HEK293 (cell line): ENCODE measurements at regions not wholly inside any gene's neighbourhood (a gene's known extent, or its start where the extent isn't known, plus 50 kb on each side); places are given as distances from the start of the nearest gene placed in this dataset.
"Not testable (repeated sequence)": the region's sequence is repeated elsewhere in the genome, so short reads cannot be mapped to it uniquely, and the experiment has no call there.

Source experiments
- CTCF ChIA-PET: fragments of 350-600 bp; formaldehyde crosslinking; extraction: SDS; loops from one replicate; lab custom pipeline; 2021; ENCODE audit warnings: antibody characterized with exemption; lab: Yijun Ruan, JAX
- POLR2A ChIA-PET: fragments of 300-600 bp; formaldehyde crosslinking; extraction: SDS; loops from one replicate; lab custom pipeline; 2020; ENCODE audit warnings: antibody characterized with exemption, inconsistent platforms; lab: Yijun Ruan, JAX
- H3K27ac ChIP-seq: fragments of 200-500 bp; sonication (Bioruptor generic); 2 replicates; pipeline ENCODE4 v1.5.1; 2014; ENCODE audit warnings: low read depth, low read length, control low read depth, inconsistent platforms; ENCODE audit errors: extremely low read depth
- H3K36me3 ChIP-seq, 2 experiments: fragments of 200-500 bp in 1 of 2; sonication (Bioruptor generic) in 1 of 2; 1 replicate in 1 of 2; 2 replicates in 1 of 2; pipeline ENCODE4 v1.5.1; 2014 to 2017; ENCODE audit warnings: inconsistent platforms in 2 of 2, low read length in 2 of 2; ENCODE audit not compliant: control insufficient read depth in 2 of 2, insufficient read depth in 1 of 2
- H3K4me1 ChIP-seq: fragments of 200-500 bp; sonication (Bioruptor generic); 2 replicates; pipeline ENCODE4 v1.5.1; 2014; ENCODE audit warnings: mild to moderate bottlenecking, low read length, inconsistent platforms; ENCODE audit not compliant: control insufficient read depth, insufficient read depth
- H3K4me3 ChIP-seq: 2 replicates; pipeline ENCODE4 v1.5.1; 2011; ENCODE audit warnings: low read depth, mild to moderate bottlenecking, control low read depth, low read length, moderate library complexity
- H3K9me3 ChIP-seq: fragments of 200-500 bp; sonication (Bioruptor generic); 2 replicates; pipeline ENCODE4 v1.5.1; 2014; ENCODE audit warnings: low read depth, low read length, inconsistent platforms; ENCODE audit not compliant: control insufficient read depth, insufficient read depth
- MYNN ChIP-seq: fragments of 450-650 bp; formaldehyde crosslinking; IDR thresholded peaks from 2 replicates; pipeline ENCODE4 v1.5.1; 2016; ENCODE audit warnings: missing biosample characterization, missing genetic modification characterization, borderline replicate concordance
- PBX3 ChIP-seq: sonication (generic); formaldehyde crosslinking; IDR thresholded peaks from 2 replicates; pipeline ENCODE4 v1.8.1; 2022; ENCODE audit warnings: mild to moderate bottlenecking, moderate library complexity, missing genetic modification reagents
- REST ChIP-seq: fragments of 450-650 bp; formaldehyde crosslinking; IDR thresholded peaks from 2 replicates; pipeline ENCODE4 v1.5.1; 2016; ENCODE audit warnings: missing biosample characterization, missing genetic modification characterization
- SP2 ChIP-seq: fragments of 450-650 bp; formaldehyde crosslinking; IDR thresholded peaks from 2 replicates; pipeline ENCODE4 v1.5.1; 2016; ENCODE audit warnings: missing biosample characterization, missing genetic modification characterization
- SP7 ChIP-seq: fragments of 450-650 bp; formaldehyde crosslinking; IDR thresholded peaks from 2 replicates; pipeline ENCODE4 v1.5.1; 2016; ENCODE audit warnings: missing biosample characterization, missing genetic modification characterization
- YY1 ChIP-seq: fragments of 450-650 bp; formaldehyde crosslinking; IDR thresholded peaks from 2 replicates; pipeline ENCODE4 v1.5.1; 2018; ENCODE audit warnings: missing biosample characterization, missing genetic modification characterization
- ZBTB1 ChIP-seq: fragments of 450-650 bp; formaldehyde crosslinking; IDR thresholded peaks from 2 replicates; pipeline ENCODE4 v1.5.1; 2016; ENCODE audit warnings: missing biosample characterization, missing genetic modification characterization
- ZNF132 ChIP-seq: fragments of 450-650 bp; formaldehyde crosslinking; IDR thresholded peaks from 2 replicates; pipeline ENCODE4 v1.5.1; 2017; ENCODE audit warnings: missing biosample characterization, missing genetic modification characterization, borderline replicate concordance
- ZNF146 ChIP-seq: fragments of 450-650 bp; formaldehyde crosslinking; IDR thresholded peaks from 2 replicates; pipeline ENCODE4 v1.5.1; 2016; ENCODE audit warnings: missing biosample characterization, missing genetic modification characterization
- ZNF175 ChIP-seq: fragments of 450-650 bp; formaldehyde crosslinking; IDR thresholded peaks from 2 replicates; pipeline ENCODE4 v1.5.1; 2016; ENCODE audit warnings: missing biosample characterization, missing genetic modification characterization
- ZNF184 ChIP-seq: fragments of 450-650 bp; IDR thresholded peaks from 2 replicates; pipeline ENCODE4 v1.5.1; 2018; ENCODE audit warnings: missing biosample characterization, mild to moderate bottlenecking, missing genetic modification characterization
- ZNF2 ChIP-seq: fragments of 450-650 bp; formaldehyde crosslinking; IDR thresholded peaks from 2 replicates; pipeline ENCODE4 v1.5.1; 2016; ENCODE audit warnings: missing biosample characterization, missing genetic modification characterization
- ZNF202 ChIP-seq: fragments of 450-650 bp; formaldehyde crosslinking; IDR thresholded peaks from 2 replicates; pipeline ENCODE4 v1.5.1; 2016; ENCODE audit warnings: missing biosample characterization, missing genetic modification characterization, borderline replicate concordance
- ZNF335 ChIP-seq: fragments of 450-650 bp; formaldehyde crosslinking; conservative IDR thresholded peaks from 2 replicates; pipeline ENCODE4 v1.5.1; 2016; ENCODE audit warnings: missing biosample characterization, missing genetic modification characterization
- ZNF423 ChIP-seq: fragments of 450-650 bp; formaldehyde crosslinking; IDR thresholded peaks from 2 replicates; pipeline ENCODE4 v1.5.1; 2016; ENCODE audit warnings: missing biosample characterization, missing genetic modification characterization
- ZNF529 ChIP-seq: fragments of 450-650 bp; formaldehyde crosslinking; IDR thresholded peaks from 2 replicates; pipeline ENCODE4 v1.5.1; 2017; ENCODE audit warnings: missing genetic modification characterization, missing biosample characterization; ENCODE audit not compliant: insufficient replicate concordance
- ZNF701 ChIP-seq: fragments of 450-650 bp; formaldehyde crosslinking; IDR thresholded peaks from 2 replicates; pipeline ENCODE4 v1.5.1; 2016; ENCODE audit warnings: missing biosample characterization, missing genetic modification characterization
- TF ChIP-seq, protein P1 (sequence below): fragments of 450-650 bp; formaldehyde crosslinking; IDR thresholded peaks from 2 replicates; pipeline ENCODE4 v1.5.1; 2017; ENCODE audit warnings: missing biosample characterization, missing genetic modification characterization

GRCh38 chr12:74264692-74265091, 272.9 kb upstream of the ATXN7L3B start:
- Histone ChIP-seq H3K4me1 (no peaks in the 10 kb centered on the region), H3K36me3 (no peaks in the 10 kb centered on the region), H3K27ac (no peak overlapping the region), H3K4me3 (no peak overlapping the region), H3K9me3 (no peaks in the 10 kb centered on the region)
- no peak for TF ChIP-seq PBX3 (CRISPR knock-in tag)
- TF ChIP-seq SP7: no peak
- TF ChIP-seq ZNF202 (tag by site-specific recombination): no peak
- no peak for TF ChIP-seq ZNF335 (tag by site-specific recombination)
- ChIA-PET POLR2A (no interaction called here), CTCF (no interaction called here)

DNA sequence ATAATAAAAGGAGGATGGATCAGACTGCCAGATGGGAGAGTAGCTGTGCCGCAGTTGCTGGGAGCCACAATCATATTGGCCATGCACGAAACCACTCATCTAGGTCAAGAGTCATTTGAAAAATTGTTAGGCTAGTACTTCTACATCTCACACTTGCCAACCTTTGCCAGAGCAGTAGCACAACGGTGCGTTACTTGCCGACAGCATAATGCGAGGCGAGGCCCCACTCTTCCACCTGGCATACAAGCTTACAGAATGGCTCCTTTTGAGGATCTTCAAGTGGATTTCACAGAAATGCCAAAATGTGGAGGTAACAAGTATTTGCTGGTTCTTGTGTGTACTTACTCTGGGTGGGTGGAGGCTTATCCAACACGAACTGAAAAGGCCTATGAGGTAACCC, 268.3 kb upstream of the ATXN7L3B start:
- H3K9me3 ChIP-seq, H3K27ac ChIP-seq, POLR2A ChIA-PET, H3K4me1 ChIP-seq, CTCF ChIA-PET, H3K36me3 ChIP-seq, H3K4me3 ChIP-seq: not testable (repeated sequence)

- no peaks in the 10 kb centered on the region for H3K9me3 ChIP-seq
- no peaks in the 10 kb centered on the region for H3K36me3 ChIP-seq
- no peak for TF ChIP-seq MYNN (tag by site-specific recombination)
- TF ChIP-seq ZNF132 (tag by site-specific recombination): no peak
- no peak for TF ChIP-seq ZNF175 (tag by site-specific recombination)
- TF ChIP-seq ZBTB1 (tag by site-specific recombination): no peak
- no peak for TF ChIP-seq ZNF2
- TF ChIP-seq, protein P1, sequence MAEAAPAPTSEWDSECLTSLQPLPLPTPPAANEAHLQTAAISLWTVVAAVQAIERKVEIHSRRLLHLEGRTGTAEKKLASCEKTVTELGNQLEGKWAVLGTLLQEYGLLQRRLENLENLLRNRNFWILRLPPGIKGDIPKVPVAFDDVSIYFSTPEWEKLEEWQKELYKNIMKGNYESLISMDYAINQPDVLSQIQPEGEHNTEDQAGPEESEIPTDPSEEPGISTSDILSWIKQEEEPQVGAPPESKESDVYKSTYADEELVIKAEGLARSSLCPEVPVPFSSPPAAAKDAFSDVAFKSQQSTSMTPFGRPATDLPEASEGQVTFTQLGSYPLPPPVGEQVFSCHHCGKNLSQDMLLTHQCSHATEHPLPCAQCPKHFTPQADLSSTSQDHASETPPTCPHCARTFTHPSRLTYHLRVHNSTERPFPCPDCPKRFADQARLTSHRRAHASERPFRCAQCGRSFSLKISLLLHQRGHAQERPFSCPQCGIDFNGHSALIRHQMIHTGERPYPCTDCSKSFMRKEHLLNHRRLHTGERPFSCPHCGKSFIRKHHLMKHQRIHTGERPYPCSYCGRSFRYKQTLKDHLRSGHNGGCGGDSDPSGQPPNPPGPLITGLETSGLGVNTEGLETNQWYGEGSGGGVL (tag by site-specific recombination): no peak
- no peaks in the 10 kb centered on the region for H3K4me1 ChIP-seq
- CTCF ChIA-PET: no interaction called here
- no peak overlapping the region for H3K4me3 ChIP-seq
- POLR2A ChIA-PET: no interaction called here
- no peak overlapping the region for H3K27ac ChIP-seq
These were observed 257.4 kb upstream of the ATXN7L3B start for GRCh38 chr12:74280156-74280655.

DNA sequence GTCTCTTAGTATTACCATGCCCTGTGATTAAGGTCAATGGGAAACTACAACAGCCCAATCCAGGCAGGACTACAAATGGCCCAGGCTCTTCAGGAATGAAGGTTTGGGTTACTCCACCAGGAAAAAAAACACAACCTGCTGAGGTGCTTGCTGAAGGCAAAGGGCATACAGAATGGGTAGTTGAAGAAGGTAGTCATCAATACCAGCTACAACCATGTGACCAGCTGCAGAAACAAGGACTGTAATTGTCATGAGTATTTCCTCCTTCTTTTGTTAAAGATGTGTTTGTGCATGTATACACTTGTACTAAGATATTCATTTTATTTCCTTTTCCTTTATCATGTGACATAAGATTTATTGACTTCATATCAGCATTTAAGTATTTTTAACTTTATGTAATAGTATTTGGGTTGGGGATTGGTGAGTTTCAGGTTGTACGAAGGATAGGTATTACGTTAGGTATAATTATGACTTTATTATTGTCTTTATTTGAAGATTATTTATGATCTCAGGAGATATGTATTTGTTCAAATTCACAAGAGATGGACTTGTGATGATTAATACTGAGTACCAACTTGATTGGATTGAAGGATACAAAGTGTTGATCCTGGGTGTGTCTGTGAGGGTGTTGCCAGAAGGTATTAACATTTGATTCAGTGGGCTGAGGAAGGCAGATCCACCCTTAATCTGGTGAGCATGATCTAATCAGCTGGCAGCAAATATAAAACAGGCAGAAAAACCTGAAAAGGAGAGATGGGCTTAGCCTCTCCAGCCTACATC, 256.0 kb upstream of the ATXN7L3B start:
- H3K36me3 ChIP-seq, CTCF ChIA-PET, H3K27ac ChIP-seq, H3K4me1 ChIP-seq, POLR2A ChIA-PET, H3K4me3 ChIP-seq, H3K9me3 ChIP-seq: not testable (repeated sequence)

- H3K9me3 ChIP-seq: no peaks in the 10 kb centered on the region
- no peak overlapping the region for H3K27ac ChIP-seq
- H3K4me1 ChIP-seq: no peaks in the 10 kb centered on the region
- no peak overlapping the region for H3K4me3 ChIP-seq
- no peaks in the 10 kb centered on the region for H3K36me3 ChIP-seq
- ChIA-PET CTCF (interaction anchor here (0.6 kb wide), 1 partner anchor 499 kb away, joined by 3 read pairs; no protein-coding TSS in a partner anchor), POLR2A (no interaction called here)
- TF ChIP-seq ZNF423 (tag by site-specific recombination): no peak
- no peak for TF ChIP-seq ZNF529 (tag by site-specific recombination)
- no peak for TF ChIP-seq SP2 (tag by site-specific recombination)
- no peak for TF ChIP-seq ZNF184
- TF ChIP-seq ZNF701 (tag by site-specific recombination): no peak
- TF ChIP-seq REST (tag by site-specific recombination): no peak
- no peak for TF ChIP-seq YY1 (tag by site-specific recombination)
- TF ChIP-seq ZNF146 (tag by site-specific recombination): no peak
These were observed 254.0 kb upstream of the ATXN7L3B start for GRCh38 chr12:74283646-74284045.
